H9 (cell line): ENCODE measurements at regions not wholly inside any gene's neighbourhood (a gene's known extent, or its start where the extent isn't known, plus 50 kb on each side); places are given as distances from the start of the nearest gene placed in this dataset.

Experiments
- DNase-seq: peaks from one replicate; pipeline ENCODE4 v3.0.0-alpha.2; 2017
- H2AFZ ChIP-seq: one replicate; pipeline ENCODE4 v1.6.1; 2013; ENCODE audit warnings: mild to moderate bottlenecking, low read length, control low read depth, moderate library complexity
- H2AK5ac ChIP-seq: 2 replicates; pipeline ENCODE4 v1.6.1; 2013; ENCODE audit warnings: low read length, control low read depth, mixed read lengths; ENCODE audit not compliant: insufficient read length
- H2BK120ac ChIP-seq: one replicate; pipeline ENCODE4 v1.6.1; 2013; ENCODE audit warnings: low read depth, mild to moderate bottlenecking, low read length, control low read depth, inconsistent platforms; ENCODE audit not compliant: poor library complexity, severe bottlenecking
- H2BK12ac ChIP-seq: 2 replicates; pipeline ENCODE4 v1.6.1; 2013; ENCODE audit warnings: low read length, control low read depth, mixed read lengths, low read depth; ENCODE audit not compliant: insufficient read length
- H2BK15ac ChIP-seq: 2 replicates; pipeline ENCODE4 v1.6.1; 2013; ENCODE audit warnings: low read depth, low read length, control low read depth
- H2BK20ac ChIP-seq: one replicate; pipeline ENCODE4 v1.6.1; 2013; ENCODE audit warnings: low read depth, mild to moderate bottlenecking, low read length, control low read depth, inconsistent platforms; ENCODE audit not compliant: poor library complexity, severe bottlenecking
- H2BK5ac ChIP-seq: 2 replicates; pipeline ENCODE4 v1.6.1; 2013; ENCODE audit warnings: low read length, control low read depth, mixed read lengths; ENCODE audit not compliant: insufficient read length
- H3K14ac ChIP-seq: 2 replicates; pipeline ENCODE4 v1.6.1; 2013; ENCODE audit warnings: low read length, control low read depth; ENCODE audit not compliant: insufficient read depth
- H3K18ac ChIP-seq: 2 replicates; pipeline ENCODE4 v1.6.1; 2013; ENCODE audit warnings: low read depth, mild to moderate bottlenecking, mixed read lengths, low read length, control low read depth; ENCODE audit not compliant: insufficient read length
- H3K23ac ChIP-seq: 2 replicates; pipeline ENCODE4 v1.6.1; 2013; ENCODE audit warnings: low read length, control low read depth, mixed read lengths, low read depth; ENCODE audit not compliant: insufficient read length
- H3K23me2 ChIP-seq: 2 replicates; pipeline ENCODE4 v1.6.1; 2013; ENCODE audit warnings: low read depth, mild to moderate bottlenecking, mixed read lengths, low read length, control low read depth; ENCODE audit not compliant: insufficient read length, poor library complexity, severe bottlenecking
- H3K27ac ChIP-seq: 2 replicates; pipeline ENCODE4 v1.5.1; 2013; ENCODE audit warnings: low read length, control low read depth, mixed read lengths, low read depth; ENCODE audit not compliant: insufficient read length
- H3K27me3 ChIP-seq: 2 replicates; pipeline ENCODE4 v1.6.1; 2013; ENCODE audit warnings: low read length, control low read depth, inconsistent platforms; ENCODE audit not compliant: insufficient read depth
- H3K4ac ChIP-seq: 2 replicates; pipeline ENCODE4 v1.6.1; 2013; ENCODE audit warnings: low read depth, mild to moderate bottlenecking, control low read depth, inconsistent platforms, low read length, moderate library complexity
- H3K4me1 ChIP-seq: 2 replicates; pipeline ENCODE4 v1.6.1; 2013; ENCODE audit warnings: low read length, control low read depth, inconsistent platforms; ENCODE audit not compliant: insufficient read depth
- H3K4me2 ChIP-seq: 2 replicates; pipeline ENCODE4 v1.6.1; 2013; ENCODE audit warnings: low read length, control low read depth, mixed read lengths; ENCODE audit not compliant: insufficient read length, insufficient read depth
- H3K56ac ChIP-seq: 2 replicates; pipeline ENCODE4 v1.6.1; 2013; ENCODE audit warnings: low read depth, mild to moderate bottlenecking, mixed read lengths, low read length, control low read depth; ENCODE audit not compliant: insufficient read length
- H3K79me1 ChIP-seq: 2 replicates; pipeline ENCODE4 v1.6.1; 2013; ENCODE audit warnings: low read depth, mild to moderate bottlenecking, moderate library complexity, low read length, control low read depth, inconsistent platforms; ENCODE audit not compliant: insufficient read depth, poor library complexity, severe bottlenecking
- H3K79me2 ChIP-seq: 2 replicates; pipeline ENCODE4 v1.6.1; 2013; ENCODE audit warnings: low read length, control low read depth, inconsistent platforms; ENCODE audit not compliant: insufficient read depth
- H3K9ac ChIP-seq: 2 replicates; pipeline ENCODE4 v1.6.1; 2013; ENCODE audit warnings: low read length, control low read depth, mixed read lengths; ENCODE audit not compliant: insufficient read length; ENCODE audit errors: extremely low read depth
- H3K9me3 ChIP-seq: one replicate; pipeline ENCODE4 v1.6.1; 2013; ENCODE audit warnings: low read depth, low read length, inconsistent platforms; ENCODE audit not compliant: control insufficient read depth
- H3T11ph ChIP-seq: one replicate; pipeline ENCODE4 v1.6.1; 2013; ENCODE audit warnings: mild to moderate bottlenecking, low read length, control low read depth, inconsistent platforms
- H4K20me1 ChIP-seq: one replicate; pipeline ENCODE4 v1.6.1; 2013; ENCODE audit not compliant: control insufficient read depth, insufficient read length, insufficient read depth
- H4K5ac ChIP-seq: 2 replicates; pipeline ENCODE4 v1.6.1; 2013; ENCODE audit warnings: low read depth, mild to moderate bottlenecking, mixed read lengths, low read length, control low read depth; ENCODE audit not compliant: insufficient read length
- H4K8ac ChIP-seq: replicated peaks from 2 replicates; pipeline ENCODE4 v1.6.1; 2013; ENCODE audit warnings: low read length, control low read depth, mixed read lengths, low read depth; ENCODE audit not compliant: insufficient read length
- H4K91ac ChIP-seq: 2 replicates; pipeline ENCODE4 v1.6.1; 2013; ENCODE audit warnings: low read depth, mild to moderate bottlenecking, moderate library complexity, mixed read lengths, low read length, control low read depth; ENCODE audit not compliant: insufficient read length
- H3K27ac Mint-ChIP-seq, 3 experiments: 2 replicates in 2 of 3; 3 replicates in 1 of 3; pipeline ENCODE4 v1.8.0; 2020 to 2021; ENCODE audit warnings: mixed read lengths in 3 of 3, mild to moderate bottlenecking in 1 of 3, moderate library complexity in 1 of 3
- H3K27me3 Mint-ChIP-seq: 2 replicates; pipeline ENCODE4 v1.8.0; 2021; ENCODE audit warnings: low read depth, mild to moderate bottlenecking, moderate library complexity, mixed read lengths
- H3K36me3 Mint-ChIP-seq, 3 experiments: 2 replicates in 2 of 3; 3 replicates in 1 of 3; pipeline ENCODE4 v1.8.0; 2020 to 2021; ENCODE audit warnings: low read depth in 3 of 3, mixed read lengths in 3 of 3; ENCODE audit not compliant: insufficient read depth in 1 of 3
- H3K4me1 Mint-ChIP-seq, 2 experiments: 2 replicates each; pipeline ENCODE4 v1.8.0; 2020; ENCODE audit warnings: mixed read lengths in 2 of 2
- H3K4me3 Mint-ChIP-seq, 2 experiments: 2 replicates in 1 of 2; 3 replicates in 1 of 2; pipeline ENCODE4 v1.8.0; 2020 to 2021; ENCODE audit warnings: mild to moderate bottlenecking in 2 of 2, mixed read lengths in 2 of 2, moderate library complexity in 1 of 2
- H3K9me3 Mint-ChIP-seq, 2 experiments: 2 replicates in 1 of 2; 3 replicates in 1 of 2; pipeline ENCODE4 v1.8.0; 2020; ENCODE audit warnings: mild to moderate bottlenecking in 2 of 2, mixed read lengths in 2 of 2, moderate library complexity in 1 of 2
- WGBS: extraction: QIAGEN DNeasy Blood & Tissue Kit; methylation state at CpG from one replicate; pipeline ENCODE4 v1.1.7; 2013; ENCODE audit warnings: missing lambda C conversion rate, low lambda C conversion rate, mixed read lengths; ENCODE audit not compliant: insufficient read length; ENCODE audit errors: extremely low coverage; 5-methylcytosine and 5-hydroxymethylcytosine counted together
- TF ChIP-seq, protein P1 (sequence below): fragments of 200-600 bp; sonication (generic); conservative IDR thresholded peaks from 3 replicates; pipeline ENCODE4 v1.8.0; 2021; ENCODE audit warnings: antibody characterized with exemption, mild to moderate bottlenecking

DNA sequence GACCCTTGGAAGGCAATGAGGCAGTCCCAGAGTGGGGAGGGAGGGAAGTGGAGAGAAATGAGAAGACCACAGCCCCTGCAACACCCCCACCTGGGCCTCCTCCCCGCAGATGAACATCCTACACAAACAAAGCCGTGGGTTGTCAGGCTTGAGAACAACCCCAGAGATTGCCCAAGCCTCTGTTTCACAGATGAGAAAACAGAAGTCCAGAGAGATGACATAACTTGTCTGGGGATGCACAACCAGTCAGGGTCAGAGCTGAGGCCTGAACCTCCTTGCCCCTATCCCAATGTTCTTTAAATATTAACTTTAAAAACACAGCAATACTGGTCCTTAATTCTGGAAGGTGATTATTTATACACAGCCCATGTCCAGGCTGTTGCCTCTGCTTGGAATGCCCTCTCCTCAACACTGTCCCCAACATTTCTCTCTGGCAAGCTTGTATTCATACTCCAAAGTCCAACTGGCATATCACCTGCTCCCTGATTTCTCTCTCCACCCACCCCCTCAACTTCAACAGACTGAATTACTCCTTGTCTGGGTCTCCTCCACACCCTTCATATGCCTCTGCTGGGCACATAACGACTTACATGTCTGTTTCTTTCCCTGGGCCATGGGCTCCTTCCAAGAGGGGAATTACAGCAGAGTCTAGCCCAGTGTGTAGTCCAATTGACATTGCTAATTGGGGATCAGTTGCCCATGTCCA, 135.5 kb upstream of the LRFN2 start:
- Mint-ChIP-seq H3K27me3 (no peaks in the 10 kb centered on the region; the same call in 1 of the 2 replicates), H3K4me1 (peaks cover 33 to 35% of the 10 kb centered on the region in 2 experiments), H3K9me3 (no peaks in the 10 kb centered on the region), H3K4me3 (no peak overlapping the region), H3K27ac (no peak overlapping the region), H3K36me3 (no peaks in the 10 kb centered on the region)
- Histone ChIP-seq H2AK5ac (no peak overlapping the region), H2BK120ac (no peak overlapping the region), H3K14ac (no peak overlapping the region), H3K9me3 (no peaks in the 10 kb centered on the region), H2BK15ac (no peak overlapping the region), H2AFZ (no peak overlapping the region), H3K27me3 (no peaks in the 10 kb centered on the region), H3K23ac (no peak overlapping the region), H4K8ac (no peak overlapping the region), H2BK5ac (no peak overlapping the region), H3K79me1 (no peaks in the 10 kb centered on the region), H4K5ac (no peak overlapping the region), H2BK12ac (no peak overlapping the region), H3K18ac (no peak overlapping the region), H3K79me2 (no peaks in the 10 kb centered on the region), H3K9ac (no peak overlapping the region), H4K20me1 (no peaks in the 10 kb centered on the region), H3K4ac (no peak overlapping the region), H3K4me1 (peaks cover 5% of the 10 kb centered on the region; the same call in 1 of the 2 replicates), H3K23me2 (no peaks in the 10 kb centered on the region), H2BK20ac (no peak overlapping the region), H3K4me2 (no peak overlapping the region), H3K56ac (no peak overlapping the region), H3T11ph (no peak overlapping the region), H3K27ac (no peak overlapping the region), H4K91ac (no peak overlapping the region)
- TF ChIP-seq, protein P1, sequence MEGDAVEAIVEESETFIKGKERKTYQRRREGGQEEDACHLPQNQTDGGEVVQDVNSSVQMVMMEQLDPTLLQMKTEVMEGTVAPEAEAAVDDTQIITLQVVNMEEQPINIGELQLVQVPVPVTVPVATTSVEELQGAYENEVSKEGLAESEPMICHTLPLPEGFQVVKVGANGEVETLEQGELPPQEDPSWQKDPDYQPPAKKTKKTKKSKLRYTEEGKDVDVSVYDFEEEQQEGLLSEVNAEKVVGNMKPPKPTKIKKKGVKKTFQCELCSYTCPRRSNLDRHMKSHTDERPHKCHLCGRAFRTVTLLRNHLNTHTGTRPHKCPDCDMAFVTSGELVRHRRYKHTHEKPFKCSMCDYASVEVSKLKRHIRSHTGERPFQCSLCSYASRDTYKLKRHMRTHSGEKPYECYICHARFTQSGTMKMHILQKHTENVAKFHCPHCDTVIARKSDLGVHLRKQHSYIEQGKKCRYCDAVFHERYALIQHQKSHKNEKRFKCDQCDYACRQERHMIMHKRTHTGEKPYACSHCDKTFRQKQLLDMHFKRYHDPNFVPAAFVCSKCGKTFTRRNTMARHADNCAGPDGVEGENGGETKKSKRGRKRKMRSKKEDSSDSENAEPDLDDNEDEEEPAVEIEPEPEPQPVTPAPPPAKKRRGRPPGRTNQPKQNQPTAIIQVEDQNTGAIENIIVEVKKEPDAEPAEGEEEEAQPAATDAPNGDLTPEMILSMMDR, result no peak
- no CpG with 5 or more reads among the region's 3 CpGs for WGBS
- DNase-seq, result no peak
